ENCODE measurements at regions not wholly inside any gene's neighbourhood (a gene's known extent, or its start where the extent isn't known, plus 50 kb on each side); places are given as distances from the start of the nearest gene placed in this dataset.

GRCh38 chr10:55353414-55353813 lies 552.4 kb upstream of the PCDH15 start:
- no peak overlapping the region for H3K27ac ChIP-seq (ENCODE audit: low read depth, low read length)
- no peak for DNase-seq (ENCODE audit: low read depth in 1 of 2, low spot score in 2 of 2)

More at GRCh38 chr10:55353414-55353813, 552.4 kb upstream of the PCDH15 start:
- no peak overlapping the region for H2AFZ ChIP-seq (ENCODE audit: low read length)
- H3K14ac ChIP-seq (ENCODE audit: insufficient read length) = no peak overlapping the region
- no peaks in the 10 kb centered on the region for H4K20me1 ChIP-seq (replicated peaks in 1 of 2; ENCODE audit: control insufficient read depth in 1 of 2, insufficient read depth in 2 of 2, low read length in 2 of 2)
- no peak overlapping the region for H3K56ac ChIP-seq (replicated peaks; ENCODE audit: insufficient read length, low read depth, low read length)
- H3K23ac ChIP-seq (ENCODE audit: insufficient read length) = no peak overlapping the region
- no peak overlapping the region for H3K9ac ChIP-seq (replicated peaks in 1 of 4; ENCODE audit: extremely low read depth in 1 of 4, low read depth in 3 of 4, low read length in 3 of 4)
- no peak for FAIRE-seq
- no peaks in the 10 kb centered on the region for H3K9me3 ChIP-seq (ENCODE audit: insufficient read depth in 2 of 2, low read depth in 1 of 2, low read length in 1 of 2)
- H2BK120ac ChIP-seq (replicated peaks; ENCODE audit: low read depth, low read length) = no peak overlapping the region
- no peak overlapping the region for H2BK20ac ChIP-seq (ENCODE audit: low read length)
- H4K5ac ChIP-seq (ENCODE audit: insufficient read length, low read depth, low read length) = no peak overlapping the region
- no peak overlapping the region for H3K4ac ChIP-seq (replicated peaks; ENCODE audit: insufficient read length, low read depth, low read length)
- TF ChIP-seq POU5F1 (IDR thresholded peaks at IDR 0.05; ENCODE audit: low read depth, low read length) (no peak), GABPA (IDR thresholded peaks at IDR 0.05; ENCODE audit: borderline replicate concordance, insufficient read depth, low read length) (no peak), POLR2A (IDR thresholded peaks at IDR 0.05; ENCODE audit: control extremely low read depth in 1 of 2, low read depth in 2 of 2, low read length in 2 of 2) (no peak), CTBP2 (IDR thresholded peaks at IDR 0.05; ENCODE audit: borderline replicate concordance, insufficient read depth, insufficient read length, low read length) (no peak), NANOG (IDR thresholded peaks at IDR 0.05; ENCODE audit: insufficient read depth, low read depth, low read length, poor library complexity, severe bottlenecking) (no peak), CTCF (IDR thresholded peaks at IDR 0.05; ENCODE audit: control extremely low read depth in 1 of 3, insufficient read depth in 1 of 3, low read depth in 1 of 3, low read length in 3 of 3) (no peak), SP1 (IDR thresholded peaks at IDR 0.05; ENCODE audit: low read depth, low read length) (no peak), SUZ12 (IDR thresholded peaks at IDR 0.05; ENCODE audit: low read length) (no peak), SRF (IDR thresholded peaks at IDR 0.05; ENCODE audit: low read depth, low read length) (no peak), MAX (IDR thresholded peaks at IDR 0.05) (no peak)
- TF ChIP-seq, protein P1, sequence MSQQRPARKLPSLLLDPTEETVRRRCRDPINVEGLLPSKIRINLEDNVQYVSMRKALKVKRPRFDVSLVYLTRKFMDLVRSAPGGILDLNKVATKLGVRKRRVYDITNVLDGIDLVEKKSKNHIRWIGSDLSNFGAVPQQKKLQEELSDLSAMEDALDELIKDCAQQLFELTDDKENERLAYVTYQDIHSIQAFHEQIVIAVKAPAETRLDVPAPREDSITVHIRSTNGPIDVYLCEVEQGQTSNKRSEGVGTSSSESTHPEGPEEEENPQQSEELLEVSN (IDR thresholded peaks at IDR 0.05) = no peak
- no peak overlapping the region for H2BK12ac ChIP-seq (ENCODE audit: low read depth, low read length)
- no peak overlapping the region for H3K18ac ChIP-seq (ENCODE audit: extremely low read depth, low read length)
- H3K4me1 ChIP-seq (replicated peaks in 1 of 4; ENCODE audit: control insufficient read depth in 3 of 4, insufficient read depth in 4 of 4, low read length in 3 of 4) = no peaks in the 10 kb centered on the region; a peak in 1 of 7 replicates
- POLR2A ChIA-PET (ENCODE audit: partially characterized antibody) = no interaction called here
- no peaks in the 10 kb centered on the region for H3K36me3 ChIP-seq (ENCODE audit: control insufficient read depth in 2 of 4, insufficient read depth in 4 of 4, low read length in 3 of 4)
- no peak overlapping the region for H4K8ac ChIP-seq (ENCODE audit: extremely low read depth, insufficient read depth, low read length)
- H3K27me3 ChIP-seq (replicated peaks in 1 of 4; ENCODE audit: control insufficient read depth in 3 of 4, extremely low read depth in 1 of 4, insufficient read depth in 3 of 4, low read length in 3 of 4) = no peaks in the 10 kb centered on the region
- H3K79me2 ChIP-seq (ENCODE audit: control insufficient read depth in 1 of 2, insufficient read depth in 2 of 2, low read length in 2 of 2) = no peaks in the 10 kb centered on the region
- no peak overlapping the region for H4K91ac ChIP-seq (replicated peaks; ENCODE audit: insufficient read length, low read length)
- no peak overlapping the region for H3K4me3 ChIP-seq (ENCODE audit: extremely low read depth in 1 of 4, insufficient read depth in 2 of 4, low read depth in 3 of 4, low read length in 4 of 4)
- H3K4me2 ChIP-seq (ENCODE audit: insufficient read depth in 1 of 2, low read depth in 2 of 2, low read length in 2 of 2) = no peak overlapping the region
- no peak overlapping the region for H2BK5ac ChIP-seq (ENCODE audit: low read depth, low read length)
- no peaks in the 10 kb centered on the region for H3K23me2 ChIP-seq (ENCODE audit: low read depth, low read length)
- CTCF ChIA-PET (ENCODE audit: partially characterized antibody) = no interaction called here
- H2BK15ac ChIP-seq (ENCODE audit: low read length) = no peak overlapping the region
- no peak overlapping the region for H2AK5ac ChIP-seq (ENCODE audit: low read depth, low read length)
- WGBS, 2 experiments (ENCODE audit: extremely low coverage in 1 of 2, insufficient coverage in 1 of 2, insufficient read length in 1 of 2, insufficient replicate concordance in 2 of 2, low coverage in 1 of 2, low lambda C conversion rate in 2 of 2, missing lambda C conversion rate in 1 of 2) = 82% methylated on average over 1 of the region's 1 CpG; no CpG with 5 or more reads in 1 of the 2 experiments
- H3K79me1 ChIP-seq (ENCODE audit: low read depth, low read length) = no peaks in the 10 kb centered on the region

All from H1 (cell line).